WTC11 (cell line): ENCODE measurements at regions not wholly inside any gene's neighbourhood (a gene's known extent, or its start where the extent isn't known, plus 50 kb on each side); places are given as distances from the start of the nearest gene placed in this dataset.

Experiments used
- ATAC-seq: fragments of 200-7000 bp; cut with Tn5 transposase; 2 replicates; pipeline ENCODE4 v1.10.0; 2021; ENCODE audit warnings: mild to moderate bottlenecking, moderate library complexity
- CTCF ChIA-PET: fragments of 300-600 bp; sonication (Branson Sonifier 250); formaldehyde crosslinking; loops from one replicate; lab custom pipeline; 2021; ENCODE audit warnings: antibody characterized with exemption; lab: Charles Lee
- POLR2A ChIA-PET: fragments of 350-600 bp; sonication (Branson Sonifier 250); formaldehyde crosslinking; loops from one replicate; lab custom pipeline; 2021; ENCODE audit warnings: antibody characterized with exemption; lab: Charles Lee
- DNase-seq: peaks from one replicate; pipeline ENCODE4 v3.0.0; 2021; ENCODE audit warnings: low spot score
- H3K27ac Mint-ChIP-seq: 2 replicates; pipeline ENCODE4 v1.8.0; 2021; ENCODE audit warnings: mixed read lengths
- H3K27me3 Mint-ChIP-seq: 2 replicates; pipeline ENCODE4 v1.8.0; 2021; ENCODE audit warnings: low read depth, mild to moderate bottlenecking, moderate library complexity, mixed read lengths
- H3K36me3 Mint-ChIP-seq: 2 replicates; pipeline ENCODE4 v1.8.0; 2021; ENCODE audit warnings: mixed read lengths
- H3K4me1 Mint-ChIP-seq: 2 replicates; pipeline ENCODE4 v1.8.0; 2022; ENCODE audit warnings: mixed read lengths
- H3K4me3 Mint-ChIP-seq: 2 replicates; pipeline ENCODE4 v1.8.0; 2021; ENCODE audit warnings: mild to moderate bottlenecking, moderate library complexity, mixed read lengths
- H3K9me3 Mint-ChIP-seq: 2 replicates; pipeline ENCODE4 v1.8.0; 2021; ENCODE audit warnings: mixed read lengths
- FOXJ3 ChIP-seq: sonication (generic); formaldehyde crosslinking; IDR thresholded peaks from 2 replicates; pipeline ENCODE4 v1.9.0; 2021; ENCODE audit warnings: missing genetic modification reagents, mild to moderate bottlenecking, borderline replicate concordance
- FOXP1 ChIP-seq: sonication (generic); formaldehyde crosslinking; IDR thresholded peaks from 2 replicates; pipeline ENCODE4 v1.8.0; 2022; ENCODE audit warnings: missing genetic modification reagents, mild to moderate bottlenecking, moderate library complexity, borderline replicate concordance
- GABPB1 ChIP-seq: sonication (generic); formaldehyde crosslinking; IDR thresholded peaks from 2 replicates; pipeline ENCODE4 v1.8.1; 2023; ENCODE audit warnings: mild to moderate bottlenecking, missing genetic modification reagents
- HMGA2 ChIP-seq: fragments of 250-450 bp; sonication (Bioruptor Pico); IDR thresholded peaks from 2 replicates; pipeline ENCODE4 v1.4.0; 2021; ENCODE audit warnings: mild to moderate bottlenecking, moderate library complexity
- JUN ChIP-seq: sonication (generic); formaldehyde crosslinking; IDR thresholded peaks from 2 replicates; pipeline ENCODE4 v1.8.0; 2023; ENCODE audit warnings: mild to moderate bottlenecking, missing genetic modification reagents
- MYBL2 ChIP-seq: sonication (generic); formaldehyde crosslinking; IDR thresholded peaks from 2 replicates; pipeline ENCODE4 v1.8.1; 2023; ENCODE audit warnings: mild to moderate bottlenecking, moderate library complexity, missing genetic modification reagents
- NFATC4 ChIP-seq: fragments of 250-450 bp; sonication (Bioruptor Pico); IDR thresholded peaks from 2 replicates; pipeline ENCODE4 v1.9.0; 2021; ENCODE audit warnings: mild to moderate bottlenecking
- NFE2L1 ChIP-seq: sonication (generic); formaldehyde crosslinking; IDR thresholded peaks from 2 replicates; pipeline ENCODE4 v1.8.1; 2023; ENCODE audit warnings: missing genetic modification reagents
- NFYB ChIP-seq: sonication (generic); formaldehyde crosslinking; conservative IDR thresholded peaks from 2 replicates; pipeline ENCODE4 v1.8.0; 2022; ENCODE audit warnings: low read depth, missing genetic modification reagents
- NR2C2 ChIP-seq: sonication (generic); formaldehyde crosslinking; IDR thresholded peaks from 2 replicates; pipeline ENCODE4 v1.8.0; 2022; ENCODE audit warnings: mild to moderate bottlenecking, missing genetic modification reagents
- OVOL2 ChIP-seq: fragments of 250-450 bp; sonication (Bioruptor Pico); IDR thresholded peaks from 2 replicates; pipeline ENCODE4 v1.9.0; 2021; ENCODE audit warnings: mild to moderate bottlenecking, borderline replicate concordance
- TCF7 ChIP-seq: sonication (generic); formaldehyde crosslinking; IDR thresholded peaks from 2 replicates; pipeline ENCODE4 v1.8.0; 2022; ENCODE audit warnings: mild to moderate bottlenecking, low read depth, missing genetic modification reagents, moderate library complexity
- TEAD1 ChIP-seq: sonication (generic); formaldehyde crosslinking; IDR thresholded peaks from 2 replicates; pipeline ENCODE4 v1.8.0; 2022; ENCODE audit warnings: mild to moderate bottlenecking, missing genetic modification reagents
- TP53 ChIP-seq: sonication (generic); formaldehyde crosslinking; IDR thresholded peaks from 2 replicates; pipeline ENCODE4 v1.8.1; 2023; ENCODE audit warnings: mild to moderate bottlenecking, missing genetic modification reagents
- ZBTB21 ChIP-seq: sonication (generic); formaldehyde crosslinking; IDR thresholded peaks from 2 replicates; pipeline ENCODE4 v1.8.1; 2023; ENCODE audit warnings: mild to moderate bottlenecking, missing genetic modification reagents, borderline replicate concordance
- ZNF219 ChIP-seq: sonication (generic); formaldehyde crosslinking; IDR thresholded peaks from 2 replicates; pipeline ENCODE4 v1.8.0; 2023; ENCODE audit warnings: missing genetic modification reagents, mild to moderate bottlenecking, borderline replicate concordance
- ZNF232 ChIP-seq: sonication (generic); formaldehyde crosslinking; IDR thresholded peaks from 2 replicates; pipeline ENCODE4 v1.8.0; 2022; ENCODE audit warnings: mild to moderate bottlenecking, missing genetic modification reagents
- ZNF396 ChIP-seq: fragments of 250-450 bp; sonication (Bioruptor Pico); IDR thresholded peaks from 2 replicates; pipeline ENCODE4 v1.8.0; 2021; ENCODE audit warnings: mild to moderate bottlenecking, moderate library complexity, borderline replicate concordance
- TF ChIP-seq, protein P1 (sequence below): sonication (generic); formaldehyde crosslinking; conservative IDR thresholded peaks from 2 replicates; pipeline ENCODE4 v1.8.1; 2022; ENCODE audit warnings: mild to moderate bottlenecking, missing genetic modification reagents
- TF ChIP-seq, protein P2 (sequence below): sonication (generic); formaldehyde crosslinking; IDR thresholded peaks from 2 replicates; pipeline ENCODE4 v1.8.0; 2022; ENCODE audit warnings: mild to moderate bottlenecking, missing genetic modification reagents
- TF ChIP-seq, protein P3 (sequence below): sonication (generic); formaldehyde crosslinking; IDR thresholded peaks from 2 replicates; pipeline ENCODE4 v1.8.1; 2023; ENCODE audit warnings: mild to moderate bottlenecking, moderate library complexity, missing genetic modification reagents
- TF ChIP-seq, protein P4 (sequence below): sonication (generic); formaldehyde crosslinking; IDR thresholded peaks from 2 replicates; pipeline ENCODE4 v1.8.0; 2022; ENCODE audit warnings: mild to moderate bottlenecking, missing genetic modification reagents
- TF ChIP-seq, protein P5 (sequence below): fragments of 250-450 bp; sonication (Bioruptor Pico); IDR thresholded peaks from 2 replicates; pipeline ENCODE4 v1.9.0; 2021; ENCODE audit warnings: mild to moderate bottlenecking, borderline replicate concordance
- TF ChIP-seq, protein P6 (sequence below): sonication (generic); formaldehyde crosslinking; IDR thresholded peaks from 2 replicates; pipeline ENCODE4 v1.8.1; 2023; ENCODE audit warnings: mild to moderate bottlenecking, missing genetic modification reagents
- TF ChIP-seq, protein P7 (sequence below): sonication (generic); formaldehyde crosslinking; IDR thresholded peaks from 2 replicates; pipeline ENCODE4 v1.8.0; 2023; ENCODE audit warnings: missing genetic modification reagents

DNA sequence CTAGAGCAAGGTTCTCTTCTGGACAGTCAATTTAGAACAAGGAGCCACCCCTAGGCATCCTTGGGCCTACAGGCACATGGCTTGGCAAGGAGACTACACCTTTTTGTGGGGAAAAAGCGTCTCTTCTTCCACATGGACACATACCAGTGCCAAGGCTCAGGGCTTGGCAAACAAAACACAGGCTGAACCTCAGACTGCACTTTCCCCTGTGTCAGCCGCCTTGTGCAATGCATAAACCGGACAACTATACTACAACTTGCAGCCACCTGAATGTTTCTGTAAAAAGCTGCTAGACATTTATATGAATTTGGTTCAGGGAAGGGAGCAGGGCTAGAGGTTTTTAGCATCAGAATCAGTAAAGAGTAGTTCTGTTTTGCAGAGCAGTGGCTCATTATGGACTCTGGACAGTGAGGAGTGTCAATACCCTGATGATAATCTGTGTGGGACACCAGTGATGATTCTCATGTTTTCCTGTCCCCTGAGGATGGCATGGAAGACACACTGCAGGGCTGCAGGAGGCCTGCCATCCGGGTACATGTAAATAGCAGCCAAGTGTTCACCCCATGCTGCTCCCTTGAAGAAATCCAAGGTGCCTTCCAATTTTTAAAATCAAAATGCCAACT, 118.9 kb downstream of the GATA3 start:
- ChIA-PET CTCF (no interaction called here), POLR2A (no interaction called here)
- peaks cover 12% of the 10 kb centered on the region for H3K4me1 Mint-ChIP-seq
- ATAC-seq = no peak
- DNase-seq = no peak
- TF ChIP-seq TCF7 = no peak
- TF ChIP-seq OVOL2 (CRISPR knock-in tag) = no peak
- no peak for TF ChIP-seq FOXP1 (CRISPR knock-in tag)
- TF ChIP-seq GABPB1 = no peak
- TF ChIP-seq NFE2L1 = no peak
- no peak for TF ChIP-seq ZBTB21 (CRISPR knock-in tag)
- TF ChIP-seq NFYB (CRISPR knock-in tag) = no peak
- no peak for TF ChIP-seq TEAD1 (CRISPR knock-in tag)
- TF ChIP-seq, protein P1, sequence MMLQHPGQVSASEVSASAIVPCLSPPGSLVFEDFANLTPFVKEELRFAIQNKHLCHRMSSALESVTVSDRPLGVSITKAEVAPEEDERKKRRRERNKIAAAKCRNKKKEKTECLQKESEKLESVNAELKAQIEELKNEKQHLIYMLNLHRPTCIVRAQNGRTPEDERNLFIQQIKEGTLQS (CRISPR knock-in tag) = no peak
- TF ChIP-seq, protein P2, sequence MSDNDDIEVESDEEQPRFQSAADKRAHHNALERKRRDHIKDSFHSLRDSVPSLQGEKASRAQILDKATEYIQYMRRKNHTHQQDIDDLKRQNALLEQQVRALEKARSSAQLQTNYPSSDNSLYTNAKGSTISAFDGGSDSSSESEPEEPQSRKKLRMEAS (CRISPR knock-in tag) = no peak
- no peak for TF ChIP-seq TP53
- TF ChIP-seq NFATC4 (CRISPR knock-in tag) = no peak
- TF ChIP-seq, protein P3, sequence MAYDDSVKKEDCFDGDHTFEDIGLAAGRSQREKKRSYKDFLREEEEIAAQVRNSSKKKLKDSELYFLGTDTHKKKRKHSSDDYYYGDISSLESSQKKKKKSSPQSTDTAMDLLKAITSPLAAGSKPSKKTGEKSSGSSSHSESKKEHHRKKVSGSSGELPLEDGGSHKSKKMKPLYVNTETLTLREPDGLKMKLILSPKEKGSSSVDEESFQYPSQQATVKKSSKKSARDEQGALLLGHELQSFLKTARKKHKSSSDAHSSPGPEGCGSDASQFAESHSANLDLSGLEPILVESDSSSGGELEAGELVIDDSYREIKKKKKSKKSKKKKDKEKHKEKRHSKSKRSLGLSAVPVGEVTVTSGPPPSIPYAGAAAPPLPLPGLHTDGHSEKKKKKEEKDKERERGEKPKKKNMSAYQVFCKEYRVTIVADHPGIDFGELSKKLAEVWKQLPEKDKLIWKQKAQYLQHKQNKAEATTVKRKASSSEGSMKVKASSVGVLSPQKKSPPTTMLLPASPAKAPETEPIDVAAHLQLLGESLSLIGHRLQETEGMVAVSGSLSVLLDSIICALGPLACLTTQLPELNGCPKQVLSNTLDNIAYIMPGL (CRISPR knock-in tag) = no peak
- TF ChIP-seq, all 79 proteins: peak for 0
- Mint-ChIP-seq H3K27me3 (peaks cover 2% of the 10 kb centered on the region; the same call in 1 of the 2 replicates), H3K9me3 (peaks cover 26% of the 10 kb centered on the region), H3K36me3 (peaks cover 14% of the 10 kb centered on the region), H3K27ac (no peak overlapping the region), H3K4me3 (no peak overlapping the region)

DNA sequence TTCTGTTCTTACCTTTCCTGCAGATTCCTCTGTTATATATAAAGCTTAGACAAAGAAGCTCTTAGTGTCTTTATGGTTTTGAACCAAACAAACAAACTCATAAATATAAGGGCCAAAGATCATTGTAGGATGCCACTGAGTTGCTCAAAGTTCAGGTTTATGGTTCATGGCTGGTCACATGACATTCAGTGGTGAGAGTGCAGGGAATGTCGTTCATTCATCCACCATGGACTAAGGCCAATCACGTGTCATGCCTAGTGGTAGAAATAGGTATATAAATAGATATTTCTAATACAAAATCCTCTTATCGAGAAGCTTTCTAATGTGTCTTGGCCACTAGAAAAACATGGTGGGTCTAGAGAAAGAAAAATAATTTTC, 119.4 kb downstream of the GATA3 start:
- H3K36me3 Mint-ChIP-seq = peaks cover 9% of the 10 kb centered on the region
- CTCF ChIA-PET = no interaction called here

More for the DNA sequence above, 119.4 kb downstream of the GATA3 start:
- H3K4me3 Mint-ChIP-seq = no peak overlapping the region
- peaks cover 12% of the 10 kb centered on the region for H3K4me1 Mint-ChIP-seq
- POLR2A ChIA-PET = no interaction called here
- peaks cover 21% of the 10 kb centered on the region for H3K9me3 Mint-ChIP-seq
- ATAC-seq (no peak), DNase-seq (no peak)
- H3K27ac Mint-ChIP-seq = no peak overlapping the region
- TF ChIP-seq MYBL2 (CRISPR knock-in tag) = no peak
- TF ChIP-seq, protein P4, sequence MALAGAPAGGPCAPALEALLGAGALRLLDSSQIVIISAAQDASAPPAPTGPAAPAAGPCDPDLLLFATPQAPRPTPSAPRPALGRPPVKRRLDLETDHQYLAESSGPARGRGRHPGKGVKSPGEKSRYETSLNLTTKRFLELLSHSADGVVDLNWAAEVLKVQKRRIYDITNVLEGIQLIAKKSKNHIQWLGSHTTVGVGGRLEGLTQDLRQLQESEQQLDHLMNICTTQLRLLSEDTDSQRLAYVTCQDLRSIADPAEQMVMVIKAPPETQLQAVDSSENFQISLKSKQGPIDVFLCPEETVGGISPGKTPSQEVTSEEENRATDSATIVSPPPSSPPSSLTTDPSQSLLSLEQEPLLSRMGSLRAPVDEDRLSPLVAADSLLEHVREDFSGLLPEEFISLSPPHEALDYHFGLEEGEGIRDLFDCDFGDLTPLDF = no peak
- TF ChIP-seq, protein P5, sequence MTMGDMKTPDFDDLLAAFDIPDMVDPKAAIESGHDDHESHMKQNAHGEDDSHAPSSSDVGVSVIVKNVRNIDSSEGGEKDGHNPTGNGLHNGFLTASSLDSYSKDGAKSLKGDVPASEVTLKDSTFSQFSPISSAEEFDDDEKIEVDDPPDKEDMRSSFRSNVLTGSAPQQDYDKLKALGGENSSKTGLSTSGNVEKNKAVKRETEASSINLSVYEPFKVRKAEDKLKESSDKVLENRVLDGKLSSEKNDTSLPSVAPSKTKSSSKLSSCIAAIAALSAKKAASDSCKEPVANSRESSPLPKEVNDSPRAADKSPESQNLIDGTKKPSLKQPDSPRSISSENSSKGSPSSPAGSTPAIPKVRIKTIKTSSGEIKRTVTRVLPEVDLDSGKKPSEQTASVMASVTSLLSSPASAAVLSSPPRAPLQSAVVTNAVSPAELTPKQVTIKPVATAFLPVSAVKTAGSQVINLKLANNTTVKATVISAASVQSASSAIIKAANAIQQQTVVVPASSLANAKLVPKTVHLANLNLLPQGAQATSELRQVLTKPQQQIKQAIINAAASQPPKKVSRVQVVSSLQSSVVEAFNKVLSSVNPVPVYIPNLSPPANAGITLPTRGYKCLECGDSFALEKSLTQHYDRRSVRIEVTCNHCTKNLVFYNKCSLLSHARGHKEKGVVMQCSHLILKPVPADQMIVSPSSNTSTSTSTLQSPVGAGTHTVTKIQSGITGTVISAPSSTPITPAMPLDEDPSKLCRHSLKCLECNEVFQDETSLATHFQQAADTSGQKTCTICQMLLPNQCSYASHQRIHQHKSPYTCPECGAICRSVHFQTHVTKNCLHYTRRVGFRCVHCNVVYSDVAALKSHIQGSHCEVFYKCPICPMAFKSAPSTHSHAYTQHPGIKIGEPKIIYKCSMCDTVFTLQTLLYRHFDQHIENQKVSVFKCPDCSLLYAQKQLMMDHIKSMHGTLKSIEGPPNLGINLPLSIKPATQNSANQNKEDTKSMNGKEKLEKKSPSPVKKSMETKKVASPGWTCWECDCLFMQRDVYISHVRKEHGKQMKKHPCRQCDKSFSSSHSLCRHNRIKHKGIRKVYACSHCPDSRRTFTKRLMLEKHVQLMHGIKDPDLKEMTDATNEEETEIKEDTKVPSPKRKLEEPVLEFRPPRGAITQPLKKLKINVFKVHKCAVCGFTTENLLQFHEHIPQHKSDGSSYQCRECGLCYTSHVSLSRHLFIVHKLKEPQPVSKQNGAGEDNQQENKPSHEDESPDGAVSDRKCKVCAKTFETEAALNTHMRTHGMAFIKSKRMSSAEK (CRISPR knock-in tag) = no peak
- TF ChIP-seq, protein P6, sequence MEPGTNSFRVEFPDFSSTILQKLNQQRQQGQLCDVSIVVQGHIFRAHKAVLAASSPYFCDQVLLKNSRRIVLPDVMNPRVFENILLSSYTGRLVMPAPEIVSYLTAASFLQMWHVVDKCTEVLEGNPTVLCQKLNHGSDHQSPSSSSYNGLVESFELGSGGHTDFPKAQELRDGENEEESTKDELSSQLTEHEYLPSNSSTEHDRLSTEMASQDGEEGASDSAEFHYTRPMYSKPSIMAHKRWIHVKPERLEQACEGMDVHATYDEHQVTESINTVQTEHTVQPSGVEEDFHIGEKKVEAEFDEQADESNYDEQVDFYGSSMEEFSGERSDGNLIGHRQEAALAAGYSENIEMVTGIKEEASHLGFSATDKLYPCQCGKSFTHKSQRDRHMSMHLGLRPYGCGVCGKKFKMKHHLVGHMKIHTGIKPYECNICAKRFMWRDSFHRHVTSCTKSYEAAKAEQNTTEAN (CRISPR knock-in tag) = no peak
- no peak for TF ChIP-seq ZNF219 (CRISPR knock-in tag)
- TF ChIP-seq NR2C2 (CRISPR knock-in tag) = no peak
- no peak for TF ChIP-seq NFE2L1
- TF ChIP-seq ZNF396 (CRISPR knock-in tag) = no peak
- no peak for TF ChIP-seq GABPB1
- no peak for TF ChIP-seq ZNF232 (CRISPR knock-in tag)
- TF ChIP-seq, protein P7, sequence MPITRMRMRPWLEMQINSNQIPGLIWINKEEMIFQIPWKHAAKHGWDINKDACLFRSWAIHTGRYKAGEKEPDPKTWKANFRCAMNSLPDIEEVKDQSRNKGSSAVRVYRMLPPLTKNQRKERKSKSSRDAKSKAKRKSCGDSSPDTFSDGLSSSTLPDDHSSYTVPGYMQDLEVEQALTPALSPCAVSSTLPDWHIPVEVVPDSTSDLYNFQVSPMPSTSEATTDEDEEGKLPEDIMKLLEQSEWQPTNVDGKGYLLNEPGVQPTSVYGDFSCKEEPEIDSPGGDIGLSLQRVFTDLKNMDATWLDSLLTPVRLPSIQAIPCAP (CRISPR knock-in tag) = no peak
- TF ChIP-seq JUN (CRISPR knock-in tag) = no peak
- no peak for TF ChIP-seq TCF7
- no peak for TF ChIP-seq FOXJ3
- no peak for TF ChIP-seq HMGA2 (CRISPR knock-in tag)
- no peak for TF ChIP-seq TP53
- peaks cover under 1% of the 10 kb centered on the region; the same call in 1 of the 2 replicates for H3K27me3 Mint-ChIP-seq
